Left ventricle myocardium inferior (tissue), 1 donor: ENCODE measurements at regions not wholly inside any gene's neighbourhood (a gene's known extent, or its start where the extent isn't known, plus 50 kb on each side); places are given as distances from the start of the nearest gene placed in this dataset.

Experiments used
- DNase-seq: peaks from one replicate; pipeline ENCODE4 v3.0.0-alpha.2; 2020
- H3K27ac ChIP-seq: fragments of 200-600 bp; replicated peaks from 2 replicates; pipeline ENCODE4 v1.8.0; 2021
- H3K27me3 ChIP-seq: fragments of 200-600 bp; 2 replicates; pipeline ENCODE4 v1.8.0; 2021; ENCODE audit warnings: low read depth
- H3K36me3 ChIP-seq: fragments of 200-600 bp; 2 replicates; pipeline ENCODE4 v1.8.0; 2021
- H3K4me1 ChIP-seq: fragments of 200-600 bp; 2 replicates; pipeline ENCODE4 v1.8.0; 2021
- H3K4me3 ChIP-seq: fragments of 200-600 bp; 2 replicates; pipeline ENCODE4 v1.8.0; 2021; ENCODE audit warnings: mild to moderate bottlenecking, moderate library complexity
- H3K9me3 ChIP-seq: fragments of 200-600 bp; replicated peaks from 2 replicates; pipeline ENCODE4 v1.8.0; 2021
- CTCF ChIP-seq: fragments of 200-600 bp; IDR thresholded peaks from 2 replicates; pipeline ENCODE4 v1.8.0; 2021; ENCODE audit warnings: antibody characterized with exemption, mild to moderate bottlenecking, borderline replicate concordance
- intact Hi-C: fragments of 100-400 bp; cut with micrococcal nuclease; formaldehyde crosslinking; loops from one replicate; pipeline ENCODE4 v1.11.0; 2022
- donor health status: DM: no; HTN: yes; CAD: no; lungs with severe emphysema.

GRCh38 chr4:111806331-111806730, 338.9 kb upstream of the FAM241A start:
- intact Hi-C loops: no loop called here
- Histone ChIP-seq H3K4me1 (no peaks in the 10 kb centered on the region), H3K27ac (no peak overlapping the region), H3K4me3 (no peak overlapping the region), H3K9me3 (no peaks in the 10 kb centered on the region), H3K36me3 (no peaks in the 10 kb centered on the region), H3K27me3 (no peaks in the 10 kb centered on the region)
- no peak for TF ChIP-seq CTCF
- no peak for DNase-seq

- Histone ChIP-seq H3K4me3 (no peak overlapping the region), H3K27me3 (no peaks in the 10 kb centered on the region), H3K27ac (no peak overlapping the region), H3K36me3 (no peaks in the 10 kb centered on the region), H3K9me3 (no peaks in the 10 kb centered on the region), H3K4me1 (no peaks in the 10 kb centered on the region)
- DNase-seq: no peak
- intact Hi-C loops: no loop called here
- no peak for TF ChIP-seq CTCF
Observed at GRCh38 chr4:111807576-111807975, 337.7 kb upstream of the FAM241A start.

GRCh38 chr4:111808174-111808573, 337.1 kb upstream of the FAM241A start:
- H3K4me1 ChIP-seq: no peaks in the 10 kb centered on the region
- intact Hi-C loops: no loop called here
- no peaks in the 10 kb centered on the region for H3K27me3 ChIP-seq
- no peak for TF ChIP-seq CTCF
- no peak overlapping the region for H3K4me3 ChIP-seq
- no peaks in the 10 kb centered on the region for H3K36me3 ChIP-seq
- no peaks in the 10 kb centered on the region for H3K9me3 ChIP-seq
- H3K27ac ChIP-seq: no peak overlapping the region
- DNase-seq: no peak

- DNase-seq: no peak
- Histone ChIP-seq H3K27me3 (no peaks in the 10 kb centered on the region), H3K9me3 (peaks cover 6% of the 10 kb centered on the region), H3K27ac (no peak overlapping the region), H3K4me3 (no peak overlapping the region), H3K36me3 (no peaks in the 10 kb centered on the region), H3K4me1 (no peaks in the 10 kb centered on the region)
- TF ChIP-seq CTCF: no peak
- intact Hi-C loops: no loop called here
Observed at GRCh38 chr4:111811661-111812060, 333.6 kb upstream of the FAM241A start.

- Histone ChIP-seq H3K4me1 (no peaks in the 10 kb centered on the region), H3K36me3 (no peaks in the 10 kb centered on the region), H3K4me3 (no peak overlapping the region), H3K9me3 (peaks cover 10% of the 10 kb centered on the region), H3K27me3 (no peaks in the 10 kb centered on the region), H3K27ac (no peak overlapping the region)
- DNase-seq: no peak
- intact Hi-C loops: no loop called here
- TF ChIP-seq CTCF: no peak
Observed at GRCh38 chr4:111812114-111812513, 333.1 kb upstream of the FAM241A start.

GRCh38 chr4:111812760-111813159, 332.5 kb upstream of the FAM241A start:
- TF ChIP-seq CTCF: no peak
- DNase-seq: no peak
- H3K27me3 ChIP-seq: no peaks in the 10 kb centered on the region
- intact Hi-C loops: no loop called here
- H3K4me1 ChIP-seq: no peaks in the 10 kb centered on the region
- peaks cover 16% of the 10 kb centered on the region for H3K9me3 ChIP-seq
- no peak overlapping the region for H3K4me3 ChIP-seq
- H3K36me3 ChIP-seq: no peaks in the 10 kb centered on the region
- H3K27ac ChIP-seq: no peak overlapping the region
